GM12874 (cell line): ENCODE measurements at regions not wholly inside any gene's neighbourhood (a gene's known extent, or its start where the extent isn't known, plus 50 kb on each side); places are given as distances from the start of the nearest gene placed in this dataset.

Experiments used
- TF ChIP-seq, protein P1 (sequence below): IDR thresholded peaks from 2 replicates; pipeline ENCODE4 v1.5.1; 2011; ENCODE audit warnings: low read depth, mild to moderate bottlenecking, control low read depth, low read length, moderate library complexity; ENCODE audit not compliant: insufficient read depth

DNA sequence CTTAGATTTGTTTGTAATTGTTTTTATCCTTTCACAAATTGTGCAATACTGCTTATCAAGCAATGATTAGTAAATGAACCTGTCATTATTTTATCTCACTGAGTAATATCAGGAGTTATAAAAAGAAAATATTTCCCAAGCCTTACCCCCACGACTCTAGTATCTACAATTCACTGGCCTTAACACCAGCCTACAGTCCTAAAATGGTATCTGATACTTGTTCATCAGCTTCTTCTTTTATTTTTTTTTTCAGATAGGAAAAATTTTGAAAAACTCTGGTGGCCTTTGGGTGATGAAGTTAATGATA is 160.8 kb upstream of the FOXA2 start:
- TF ChIP-seq, protein P1, sequence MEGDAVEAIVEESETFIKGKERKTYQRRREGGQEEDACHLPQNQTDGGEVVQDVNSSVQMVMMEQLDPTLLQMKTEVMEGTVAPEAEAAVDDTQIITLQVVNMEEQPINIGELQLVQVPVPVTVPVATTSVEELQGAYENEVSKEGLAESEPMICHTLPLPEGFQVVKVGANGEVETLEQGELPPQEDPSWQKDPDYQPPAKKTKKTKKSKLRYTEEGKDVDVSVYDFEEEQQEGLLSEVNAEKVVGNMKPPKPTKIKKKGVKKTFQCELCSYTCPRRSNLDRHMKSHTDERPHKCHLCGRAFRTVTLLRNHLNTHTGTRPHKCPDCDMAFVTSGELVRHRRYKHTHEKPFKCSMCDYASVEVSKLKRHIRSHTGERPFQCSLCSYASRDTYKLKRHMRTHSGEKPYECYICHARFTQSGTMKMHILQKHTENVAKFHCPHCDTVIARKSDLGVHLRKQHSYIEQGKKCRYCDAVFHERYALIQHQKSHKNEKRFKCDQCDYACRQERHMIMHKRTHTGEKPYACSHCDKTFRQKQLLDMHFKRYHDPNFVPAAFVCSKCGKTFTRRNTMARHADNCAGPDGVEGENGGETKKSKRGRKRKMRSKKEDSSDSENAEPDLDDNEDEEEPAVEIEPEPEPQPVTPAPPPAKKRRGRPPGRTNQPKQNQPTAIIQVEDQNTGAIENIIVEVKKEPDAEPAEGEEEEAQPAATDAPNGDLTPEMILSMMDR: no peak

DNA sequence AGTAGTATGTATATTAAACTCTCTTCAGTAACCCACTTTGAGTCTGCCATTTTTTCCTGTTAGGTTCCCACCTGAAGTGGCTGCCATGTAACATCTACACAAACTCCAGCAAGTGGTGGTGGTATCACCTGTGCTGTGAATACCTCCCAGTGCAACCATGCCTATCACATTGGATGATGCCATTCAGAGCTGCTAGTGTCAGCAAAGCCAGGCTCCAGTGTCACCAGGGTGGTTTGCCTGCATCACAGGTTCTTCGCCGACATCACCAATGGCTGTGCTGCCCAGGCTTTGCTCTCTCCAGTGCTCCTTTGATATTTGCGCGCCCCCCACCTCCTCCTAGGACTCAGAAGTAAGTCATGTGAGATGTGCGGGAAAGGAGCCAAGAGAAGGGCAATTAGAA is 162.6 kb upstream of the FOXA2 start:
- TF ChIP-seq, protein P1: no peak

- TF ChIP-seq, protein P1: no peak
Measured at GRCh38 chr20:22752324-22752723, 168.0 kb upstream of the FOXA2 start.

DNA sequence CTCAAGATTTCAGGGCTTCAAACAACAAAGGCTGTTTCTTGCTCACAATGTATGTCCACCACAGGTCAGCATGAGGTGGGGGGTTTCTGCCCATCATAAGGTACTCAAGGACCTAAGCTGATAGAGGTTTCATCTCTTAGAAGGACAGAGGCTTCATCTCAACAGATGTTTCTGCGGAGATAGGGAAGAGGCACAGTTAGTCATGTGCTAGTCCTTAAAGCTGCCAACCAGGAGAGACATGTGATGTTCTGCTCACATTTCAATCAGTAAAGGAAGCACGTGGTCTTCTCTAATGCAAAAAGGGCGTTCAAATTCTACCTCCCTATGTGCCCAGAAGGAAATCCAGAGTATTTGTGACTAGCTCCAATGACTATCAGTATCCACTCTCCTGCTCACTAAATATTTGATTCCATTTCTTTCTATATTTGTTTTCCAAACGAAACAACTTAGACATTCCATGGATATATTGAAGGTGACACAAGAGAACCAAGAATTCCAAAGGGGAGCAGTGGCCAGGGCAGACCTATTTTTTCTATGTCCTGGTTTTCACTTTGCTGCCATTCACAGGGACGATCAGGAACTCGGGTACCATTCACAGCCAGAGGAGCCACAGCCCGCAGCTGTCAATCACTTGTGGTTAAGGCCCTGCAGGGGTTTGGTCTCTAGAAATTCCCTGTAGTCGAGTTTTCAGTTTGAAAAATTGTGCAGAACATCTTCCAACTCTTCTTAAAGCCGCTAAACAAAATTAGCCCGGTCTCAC is 173.2 kb upstream of the FOXA2 start:
- TF ChIP-seq, protein P1: no peak

GRCh38 chr20:22758815-22759214 is 174.4 kb upstream of the FOXA2 start:
- TF ChIP-seq, protein P1: no peak

GRCh38 chr20:22762576-22763256 is 178.3 kb upstream of the FOXA2 start:
- TF ChIP-seq, protein P1: no peak

GRCh38 chr20:22763257-22763906 is 179.0 kb upstream of the FOXA2 start:
- TF ChIP-seq, protein P1: no peak
